ENCODE measurements at regions not wholly inside any gene's neighbourhood (a gene's known extent, or its start where the extent isn't known, plus 50 kb on each side); places are given as distances from the start of the nearest gene placed in this dataset.

GRCh38 chr1:29830916-29831315, 594.6 kb downstream of the PTPRU start:
- BruUV-seq (replicated peaks): no TSS peak
- Histone ChIP-seq H3K36me3 (replicated peaks in 1 of 2; ENCODE audit: control insufficient read depth in 1 of 2, insufficient read depth in 2 of 2, low read length in 2 of 2) (no peaks in the 10 kb centered on the region), H4K20me1 (ENCODE audit: insufficient read depth, low read length) (no peaks in the 10 kb centered on the region), H3K4me2 (ENCODE audit: low read depth, low read length) (no peak overlapping the region), H2AFZ (ENCODE audit: low read length) (no peak overlapping the region), H3K27ac (ENCODE audit: extremely low read length, insufficient read depth, low read length) (no peak overlapping the region), H3K4me3 (replicated peaks in 1 of 3; ENCODE audit: insufficient read depth in 1 of 3, low read depth in 2 of 3, low read length in 3 of 3) (no peak overlapping the region), H3K79me2 (ENCODE audit: insufficient read depth, low read length) (no peaks in the 10 kb centered on the region), H3K9me3 (ENCODE audit: low read length) (no peaks in the 10 kb centered on the region), H3K9ac (ENCODE audit: insufficient read depth, low read depth, low read length) (no peak overlapping the region), H3K27me3 (ENCODE audit: control insufficient read depth in 1 of 2, insufficient read depth in 2 of 2, low read length in 2 of 2) (peaks cover 0 to 20% of the 10 kb centered on the region in 2 experiments; a peak in 4 of 5 replicates), H3K4me1 (ENCODE audit: insufficient read depth, low read length) (no peaks in the 10 kb centered on the region)
- ChIA-PET CTCF (ENCODE audit: low intra/inter-chr PET ratio, low total read pairs) (no interaction called here), POLR2A (no interaction called here)
- TF ChIP-seq ZNF354B (CRISPR knock-in tag; IDR thresholded peaks at IDR 0.05): no peak
- TF ChIP-seq KLF16 (CRISPR knock-in tag; IDR thresholded peaks at IDR 0.05): no peak
- TF ChIP-seq ZNF530 (CRISPR knock-in tag; IDR thresholded peaks at IDR 0.05; ENCODE audit: low read depth): no peak
- no peak for TF ChIP-seq ZMYM3 (CRISPR knock-in tag; IDR thresholded peaks at IDR 0.05)
- TF ChIP-seq NR1H2 (CRISPR knock-in tag; IDR thresholded peaks at IDR 0.05; ENCODE audit: borderline replicate concordance, low read depth): no peak
- no peak for TF ChIP-seq ZNF430 (CRISPR knock-in tag; IDR thresholded peaks at IDR 0.05)
- TF ChIP-seq CHCHD3 (CRISPR knock-in tag; IDR thresholded peaks at IDR 0.05): no peak
- no peak for TF ChIP-seq NR2F1 (CRISPR knock-in tag; IDR thresholded peaks at IDR 0.05)
- TF ChIP-seq THYN1 (CRISPR knock-in tag; IDR thresholded peaks at IDR 0.05; ENCODE audit: borderline replicate concordance, low read depth): no peak
- TF ChIP-seq ZNF740 (CRISPR knock-in tag; IDR thresholded peaks at IDR 0.05): no peak
- TF ChIP-seq ARID3A (IDR thresholded peaks at IDR 0.05; ENCODE audit: low read depth, low read length): no peak
- no peak for TF ChIP-seq FOXA1 (IDR thresholded peaks at IDR 0.05)
- no peak for TF ChIP-seq FOXA1 (CRISPR knock-in tag; IDR thresholded peaks at IDR 0.05)
- no peak for TF ChIP-seq PRPF4 (IDR thresholded peaks at IDR 0.05; ENCODE audit: low read depth, low read length, poor library complexity, severe bottlenecking)
- no peak for TF ChIP-seq TOE1 (CRISPR knock-in tag; IDR thresholded peaks at IDR 0.05)
- no peak for TF ChIP-seq ZNF597 (CRISPR knock-in tag; IDR thresholded peaks at IDR 0.05)
- TF ChIP-seq NFATC3 (CRISPR knock-in tag; IDR thresholded peaks at IDR 0.05): no peak
- in situ Hi-C loops (cut with HindIII; ENCODE audit: extremely low pct_ligation_motif_present, low pct_unique_long_range_greater_than_20kb) (no loop called here), intact Hi-C loops (cut with micrococcal nuclease; ENCODE audit: unreplicated experiment) (no loop called here)
- FAIRE-seq (no peak), ATAC-seq (no peak), DNase-seq (ENCODE audit: low spot score) (no peak)
- WGBS (ENCODE audit: low lambda C conversion rate): 0% methylated on average over 4 of the region's 7 CpGs
